GM08714 (cell line): ENCODE measurements at regions not wholly inside any gene's neighbourhood (a gene's known extent, or its start where the extent isn't known, plus 50 kb on each side); places are given as distances from the start of the nearest gene placed in this dataset.

Experiments
- H3K4me3 ChIP-seq: fragments of 200-500 bp; sonication (Bioruptor generic); 2 replicates; pipeline ENCODE4 v1.5.1; 2014; ENCODE audit warnings: mild to moderate bottlenecking, low read length, inconsistent platforms
- ZNF274 ChIP-seq: IDR thresholded peaks from 2 replicates; pipeline ENCODE4 v1.6.1; 2012; ENCODE audit warnings: mild to moderate bottlenecking, low read depth, low read length

- no peak overlapping the region for H3K4me3 ChIP-seq
- TF ChIP-seq ZNF274: no peak
These were observed 50.5 kb upstream of the DLX2 start for GRCh38 chr2:172153156-172153555.

DNA sequence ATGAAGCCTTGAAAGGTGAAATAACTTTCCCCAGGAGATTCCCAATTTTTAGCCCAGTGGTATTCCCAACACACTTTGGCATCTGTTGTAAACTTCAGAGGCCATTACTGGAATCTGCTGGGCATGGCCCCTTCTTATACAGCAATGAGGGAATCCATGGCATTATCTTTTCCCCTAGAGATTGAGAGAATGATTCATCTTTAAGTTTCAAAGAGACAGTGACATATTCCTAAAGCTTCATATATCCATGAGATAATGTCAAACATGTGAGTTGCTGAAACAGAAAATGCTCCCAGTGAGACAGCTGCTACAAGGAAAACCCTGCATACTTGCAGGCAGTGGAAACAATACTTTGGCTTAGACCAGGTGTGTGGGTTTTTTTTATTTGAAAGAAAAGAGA lies 51.1 kb upstream of the DLX2 start:
- no peak overlapping the region for H3K4me3 ChIP-seq
- no peak for TF ChIP-seq ZNF274

- H3K4me3 ChIP-seq: no peak overlapping the region
- no peak for TF ChIP-seq ZNF274
These were observed 53.1 kb upstream of the DLX2 start for GRCh38 chr2:172155752-172156151.

GRCh38 chr2:172160839-172161238 lies 58.1 kb upstream of the DLX2 start:
- no peak overlapping the region for H3K4me3 ChIP-seq
- TF ChIP-seq ZNF274: no peak

GRCh38 chr2:172162225-172162733 lies 59.6 kb upstream of the DLX2 start:
- TF ChIP-seq ZNF274: no peak
- H3K4me3 ChIP-seq: no peak overlapping the region

DNA sequence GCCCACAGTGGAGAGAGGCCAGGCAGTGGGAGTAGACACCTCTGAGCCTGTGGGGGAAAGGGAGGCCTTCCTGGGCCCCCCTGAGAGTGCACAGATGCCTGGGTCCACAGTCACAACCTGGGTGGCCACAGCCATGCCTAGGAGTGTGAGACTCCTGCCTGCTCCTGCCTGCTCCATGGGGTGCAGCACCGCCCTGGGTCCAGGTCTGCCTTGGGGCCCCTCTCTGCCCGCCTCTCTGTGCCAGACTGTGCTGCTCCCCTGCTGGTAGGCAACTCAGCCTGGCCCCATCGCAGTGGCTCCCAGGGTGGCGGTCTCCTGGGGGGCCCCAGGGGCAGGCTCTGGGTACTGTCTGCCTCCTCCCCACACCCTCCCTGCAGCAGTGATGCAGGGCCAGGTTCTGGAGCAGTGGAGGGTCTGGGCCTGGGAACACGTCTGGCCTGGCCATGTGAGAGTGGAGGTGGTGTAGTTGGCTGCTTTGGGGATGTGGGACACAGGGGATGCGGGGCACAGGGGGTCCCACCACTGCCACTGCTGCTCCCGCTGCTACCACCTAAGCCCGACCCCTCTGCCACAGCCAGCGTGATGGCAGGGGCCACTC lies 60.1 kb upstream of the DLX2 start:
- no peak for TF ChIP-seq ZNF274
- H3K4me3 ChIP-seq: no peak overlapping the region

GRCh38 chr2:172168917-172169346 lies 66.2 kb upstream of the DLX2 start:
- no peak for TF ChIP-seq ZNF274
- H3K4me3 ChIP-seq: no peak overlapping the region

GRCh38 chr2:172169611-172170010 lies 66.9 kb upstream of the DLX2 start:
- no peak overlapping the region for H3K4me3 ChIP-seq
- no peak for TF ChIP-seq ZNF274

GRCh38 chr2:172172513-172173173 lies 69.9 kb upstream of the DLX2 start:
- no peak for TF ChIP-seq ZNF274
- H3K4me3 ChIP-seq: peak overlapping the region; percentile 30; the same call in 1 of the 2 replicates

DNA sequence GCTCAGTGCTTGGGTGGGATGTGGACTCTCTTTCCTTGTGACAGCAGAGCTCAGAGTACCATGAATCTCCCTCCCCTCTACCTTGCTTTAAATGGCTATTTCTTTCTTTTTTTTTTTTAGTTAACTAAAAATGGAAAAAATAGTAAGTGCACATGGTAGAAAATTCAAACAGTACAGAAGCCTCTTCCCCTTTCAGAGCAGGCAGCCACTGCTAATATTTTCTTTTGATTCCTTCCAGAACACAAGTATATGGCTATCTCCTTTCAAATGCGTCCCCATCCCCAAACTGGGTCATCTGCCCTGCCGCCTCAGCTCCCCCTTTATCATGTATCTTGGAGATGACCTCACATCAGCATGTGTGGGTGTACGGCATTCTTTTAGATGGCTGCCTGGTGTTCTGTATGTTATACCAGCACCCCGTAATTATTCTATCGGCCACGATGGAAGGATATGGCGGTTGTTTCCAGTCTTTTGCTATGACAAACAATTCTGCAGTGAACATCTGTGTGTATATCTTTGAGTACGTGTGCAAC lies 70.5 kb upstream of the DLX2 start:
- H3K4me3 ChIP-seq: no peak overlapping the region
- no peak for TF ChIP-seq ZNF274

- no peak for TF ChIP-seq ZNF274
- H3K4me3 ChIP-seq: no peak overlapping the region
These were observed 74.9 kb upstream of the DLX2 start for GRCh38 chr2:172177581-172177980.

- TF ChIP-seq ZNF274: no peak
These were observed 75.3 kb upstream of the DLX2 start for GRCh38 chr2:172177996-172178395.

DNA sequence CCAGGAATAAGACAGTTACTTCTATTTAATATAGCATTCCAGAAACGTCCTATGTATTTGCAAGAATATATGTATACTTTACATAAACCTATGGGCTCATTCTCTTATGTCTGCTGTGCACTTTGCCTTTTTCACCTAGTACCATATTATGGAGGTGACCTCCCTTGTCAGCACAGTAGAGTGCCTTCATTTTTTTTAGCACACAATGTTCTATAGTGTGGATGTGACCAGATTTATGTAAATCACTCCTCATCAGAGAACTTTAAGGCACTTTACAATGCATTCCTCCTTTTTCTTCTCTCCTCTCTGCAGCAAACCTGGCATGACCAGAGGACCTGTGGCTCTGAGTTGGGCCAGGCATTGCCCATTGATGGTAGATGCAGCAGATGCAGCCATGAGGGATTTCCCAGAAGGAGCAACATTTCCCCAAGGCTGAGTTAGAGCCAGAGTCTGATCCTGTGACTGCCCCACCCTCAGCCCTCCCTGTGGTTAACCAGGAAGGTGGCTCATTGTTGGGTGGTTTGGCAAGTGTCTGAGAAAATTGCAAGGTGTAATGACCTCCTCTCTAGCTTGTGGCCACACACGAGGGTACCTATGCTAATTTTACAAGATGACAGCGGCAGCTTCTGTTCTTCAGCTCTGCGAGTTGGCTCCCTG lies 76.5 kb upstream of the DLX2 start:
- TF ChIP-seq ZNF274: no peak
- H3K4me3 ChIP-seq: no peak overlapping the region

More at GRCh38 chr2:172177996-172178395, 75.3 kb upstream of the DLX2 start:
- no peak overlapping the region for H3K4me3 ChIP-seq

DNA sequence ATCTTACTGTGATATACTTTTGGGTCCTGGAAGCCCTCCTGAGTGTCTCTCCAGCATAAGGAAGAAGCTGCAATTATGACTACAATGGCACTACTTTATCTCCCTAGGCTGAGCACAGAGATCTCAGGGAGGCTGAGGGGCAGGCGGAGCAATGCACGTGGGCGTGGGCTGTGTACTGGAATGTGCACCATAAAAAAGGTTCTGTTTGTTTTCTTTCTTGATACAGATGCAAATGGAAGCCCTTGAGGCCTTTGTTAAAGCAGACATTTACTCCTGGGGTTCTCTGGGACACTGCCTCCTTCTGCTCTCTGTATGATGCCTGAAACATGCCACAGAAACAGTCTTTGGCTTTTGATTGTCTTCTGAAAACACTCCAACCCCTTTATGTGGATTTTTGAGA lies 79.1 kb upstream of the DLX2 start:
- no peak for TF ChIP-seq ZNF274
- H3K4me3 ChIP-seq: no peak overlapping the region

- H3K4me3 ChIP-seq: no peak overlapping the region
- TF ChIP-seq ZNF274: no peak
These were observed 79.9 kb upstream of the DLX2 start for GRCh38 chr2:172182624-172183023.
